ENCODE measurements at regions not wholly inside any gene's neighbourhood (a gene's known extent, or its start where the extent isn't known, plus 50 kb on each side); places are given as distances from the start of the nearest gene placed in this dataset.

- DNase-seq (ENCODE audit: low read depth in 2 of 3, low spot score in 2 of 3) = no peak
Measured at GRCh38 chr16:73717266-73717974, 579.2 kb upstream of the PSMD7 start.

GRCh38 chr16:73714976-73715375 is 581.6 kb upstream of the PSMD7 start:
- no peak for DNase-seq (ENCODE audit: low read depth in 2 of 3, low spot score in 2 of 3)

GRCh38 chr16:73713778-73714495 is 582.7 kb upstream of the PSMD7 start:
- DNase-seq (ENCODE audit: low read depth in 2 of 3, low spot score in 2 of 3) = no peak

- no peak for DNase-seq (ENCODE audit: low read depth in 2 of 3, low spot score in 2 of 3)
Measured at GRCh38 chr16:73713251-73713650, 583.4 kb upstream of the PSMD7 start.

GRCh38 chr16:73711406-73712080 is 585.1 kb upstream of the PSMD7 start:
- DNase-seq (ENCODE audit: low read depth in 2 of 3, low spot score in 2 of 3) = no peak

- no peak for DNase-seq (ENCODE audit: low read depth in 2 of 3, low spot score in 2 of 3)
Measured at GRCh38 chr16:73710526-73710925, 586.1 kb upstream of the PSMD7 start.

- no peak for DNase-seq (ENCODE audit: low read depth in 2 of 3, low spot score in 2 of 3)
Measured at GRCh38 chr16:73707863-73708262, 588.8 kb upstream of the PSMD7 start.

GRCh38 chr16:73703891-73704290 is 592.7 kb upstream of the PSMD7 start:
- DNase-seq (ENCODE audit: low read depth in 2 of 3, low spot score in 2 of 3) = no peak

GRCh38 chr16:73697336-73697735 is 599.3 kb upstream of the PSMD7 start:
- DNase-seq (ENCODE audit: low read depth in 2 of 3, low spot score in 2 of 3) = no peak

GRCh38 chr16:73692861-73693260 is 603.8 kb upstream of the PSMD7 start:
- DNase-seq (ENCODE audit: low read depth in 2 of 3, low spot score in 2 of 3) = no peak

GRCh38 chr16:73683804-73684203 is 612.8 kb upstream of the PSMD7 start:
- no peak for DNase-seq (ENCODE audit: low read depth in 2 of 3, low spot score in 2 of 3)

GRCh38 chr16:73672135-73672534 is 624.2 kb upstream of the ZFHX3 start:
- no peak for DNase-seq (ENCODE audit: low read depth in 2 of 3, low spot score in 2 of 3)

- no peak for DNase-seq (ENCODE audit: low read depth in 2 of 3, low spot score in 2 of 3)
Measured at GRCh38 chr16:73670836-73671820, 623.2 kb upstream of the ZFHX3 start.

- no peak for DNase-seq (ENCODE audit: low read depth in 2 of 3, low spot score in 2 of 3)
Measured at GRCh38 chr16:73669535-73670274, 621.8 kb upstream of the ZFHX3 start.

GRCh38 chr16:73663720-73664119 is 615.8 kb upstream of the ZFHX3 start:
- DNase-seq (ENCODE audit: low read depth in 2 of 3, low spot score in 2 of 3) = no peak

- no peak for DNase-seq (ENCODE audit: low read depth in 2 of 3, low spot score in 2 of 3)
Measured at GRCh38 chr16:73636196-73636595, 588.3 kb upstream of the ZFHX3 start.

- DNase-seq (ENCODE audit: low read depth in 2 of 3, low spot score in 2 of 3) = no peak
Measured at GRCh38 chr16:73629011-73629410, 581.1 kb upstream of the ZFHX3 start.

- DNase-seq (ENCODE audit: low read depth in 2 of 3, low spot score in 2 of 3) = no peak
Measured at GRCh38 chr16:73617738-73618137, 569.8 kb upstream of the ZFHX3 start.

GRCh38 chr16:73616770-73617169 is 568.8 kb upstream of the ZFHX3 start:
- no peak for DNase-seq (ENCODE audit: low read depth in 2 of 3, low spot score in 2 of 3)

GRCh38 chr16:73616166-73616753 is 568.3 kb upstream of the ZFHX3 start:
- DNase-seq (ENCODE audit: low read depth in 2 of 3, low spot score in 2 of 3) = no peak
